SU-DHL-6 (cell line): ENCODE measurements at regions not wholly inside any gene's neighbourhood (a gene's known extent, or its start where the extent isn't known, plus 50 kb on each side); places are given as distances from the start of the nearest gene placed in this dataset.
"Not testable (repeated sequence)": the region's sequence is repeated elsewhere in the genome, so short reads cannot be mapped to it uniquely, and the experiment has no call there.

ENCODE experiments used
- H2AFZ ChIP-seq: fragments of 200-600 bp; sonication (generic); 2 replicates; pipeline ENCODE4 v1.6.1; 2014; ENCODE audit warnings: low read depth, mild to moderate bottlenecking, moderate library complexity, mixed read lengths, antibody characterized with exemption, low read length; ENCODE audit not compliant: severe bottlenecking
- H3F3A ChIP-seq: fragments of 200-600 bp; shearing (Covaris generic); 2 replicates; pipeline ENCODE4 v1.6.0; 2016; ENCODE audit warnings: antibody characterized with exemption, mild to moderate bottlenecking; ENCODE audit not compliant: insufficient read depth
- H3K27ac ChIP-seq: fragments of 200-600 bp; sonication (generic); 2 replicates; pipeline ENCODE4 v1.5.1; 2016; ENCODE audit warnings: low read depth, mild to moderate bottlenecking, low read length, moderate library complexity, mixed read lengths
- H3K27me3 ChIP-seq: fragments of 200-600 bp; sonication (generic), shearing (Covaris generic); 2 replicates; pipeline ENCODE4 v1.6.0; 2014; ENCODE audit warnings: mild to moderate bottlenecking, low read length
- H3K36me3 ChIP-seq: fragments of 200-600 bp; sonication (generic); 2 replicates; pipeline ENCODE4 v1.6.1; 2014; ENCODE audit warnings: mild to moderate bottlenecking, low read length, mixed read lengths
- H3K4me2 ChIP-seq: fragments of 300-600, 200-600 bp; shearing (Covaris generic), sonication (generic); 2 replicates; pipeline ENCODE4 v1.6.0; 2014; ENCODE audit warnings: low read length, low read depth, mild to moderate bottlenecking; ENCODE audit not compliant: poor library complexity, severe bottlenecking
- H3K4me3 ChIP-seq: fragments of 200-600 bp; sonication (generic); 2 replicates; pipeline ENCODE4 v1.5.1; 2014; ENCODE audit warnings: antibody characterized with exemption, low read length, mild to moderate bottlenecking, mixed read lengths; ENCODE audit not compliant: insufficient read depth, poor library complexity, severe bottlenecking
- H3K79me2 ChIP-seq: fragments of 200-600 bp; sonication (generic); 2 replicates; pipeline ENCODE4 v1.6.1; 2014; ENCODE audit warnings: mild to moderate bottlenecking, low read length, moderate library complexity; ENCODE audit not compliant: insufficient read depth
- H3K9ac ChIP-seq: fragments of 200-600 bp; sonication (generic); 2 replicates; pipeline ENCODE4 v1.7.0; 2014; ENCODE audit warnings: mild to moderate bottlenecking, low read length
- H3K9me2 ChIP-seq: fragments of 200-600 bp; sonication (generic); replicated peaks from 2 replicates; pipeline ENCODE4 v1.6.1; 2014; ENCODE audit warnings: low read length; ENCODE audit not compliant: insufficient read depth
- H3K9me3 ChIP-seq: fragments of 200-600 bp; sonication (generic); 2 replicates; pipeline ENCODE4 v1.6.1; 2014; ENCODE audit warnings: low read length, mixed read lengths; ENCODE audit not compliant: insufficient read depth
- H4K20me1 ChIP-seq: fragments of 200-600 bp; sonication (generic); 2 replicates; pipeline ENCODE4 v1.6.1; 2014; ENCODE audit warnings: low read depth, mild to moderate bottlenecking, antibody characterized with exemption, low read length, moderate library complexity, mixed read lengths
- TF ChIP-seq, protein P1 (sequence below): fragments of 200-600 bp; sonication (generic); IDR thresholded peaks from one replicate; pipeline ENCODE4 v1.5.1; 2017; ENCODE audit warnings: antibody characterized with exemption, mild to moderate bottlenecking, low read length, moderate library complexity; ENCODE audit not compliant: insufficient read depth, poor library complexity, severe bottlenecking

DNA sequence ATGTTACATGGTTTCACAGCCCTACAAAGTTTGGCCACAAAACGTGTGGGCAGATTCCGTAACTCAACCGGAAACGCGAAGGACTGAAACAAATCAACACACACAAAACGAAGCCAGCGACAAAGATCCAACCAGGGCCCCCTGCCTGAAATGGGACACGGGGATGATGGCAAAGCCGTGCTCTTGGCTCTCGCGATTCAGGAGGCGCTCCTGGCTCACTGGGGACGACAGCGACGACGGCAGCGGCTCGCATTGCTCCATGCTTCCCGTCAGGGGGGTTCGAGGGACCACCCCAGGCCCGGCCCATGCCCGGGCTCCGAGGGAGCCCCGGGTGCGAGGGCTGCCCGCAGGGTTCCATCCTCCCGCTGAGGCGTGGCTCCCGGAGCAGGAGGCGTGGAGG is 4786.8 kb upstream of the OR11H1 start:
- H3F3A ChIP-seq = no peaks in the 10 kb centered on the region
- H3K9ac ChIP-seq = no peak overlapping the region
- TF ChIP-seq, protein P1, sequence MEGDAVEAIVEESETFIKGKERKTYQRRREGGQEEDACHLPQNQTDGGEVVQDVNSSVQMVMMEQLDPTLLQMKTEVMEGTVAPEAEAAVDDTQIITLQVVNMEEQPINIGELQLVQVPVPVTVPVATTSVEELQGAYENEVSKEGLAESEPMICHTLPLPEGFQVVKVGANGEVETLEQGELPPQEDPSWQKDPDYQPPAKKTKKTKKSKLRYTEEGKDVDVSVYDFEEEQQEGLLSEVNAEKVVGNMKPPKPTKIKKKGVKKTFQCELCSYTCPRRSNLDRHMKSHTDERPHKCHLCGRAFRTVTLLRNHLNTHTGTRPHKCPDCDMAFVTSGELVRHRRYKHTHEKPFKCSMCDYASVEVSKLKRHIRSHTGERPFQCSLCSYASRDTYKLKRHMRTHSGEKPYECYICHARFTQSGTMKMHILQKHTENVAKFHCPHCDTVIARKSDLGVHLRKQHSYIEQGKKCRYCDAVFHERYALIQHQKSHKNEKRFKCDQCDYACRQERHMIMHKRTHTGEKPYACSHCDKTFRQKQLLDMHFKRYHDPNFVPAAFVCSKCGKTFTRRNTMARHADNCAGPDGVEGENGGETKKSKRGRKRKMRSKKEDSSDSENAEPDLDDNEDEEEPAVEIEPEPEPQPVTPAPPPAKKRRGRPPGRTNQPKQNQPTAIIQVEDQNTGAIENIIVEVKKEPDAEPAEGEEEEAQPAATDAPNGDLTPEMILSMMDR = no peak
- H3K36me3 ChIP-seq = no peaks in the 10 kb centered on the region
- H3K79me2 ChIP-seq = no peaks in the 10 kb centered on the region
- H3K27ac ChIP-seq = no peak overlapping the region
- H3K9me2 ChIP-seq = no peaks in the 10 kb centered on the region
- no peaks in the 10 kb centered on the region for H3K27me3 ChIP-seq
- no peaks in the 10 kb centered on the region for H4K20me1 ChIP-seq
- no peak overlapping the region for H3K4me3 ChIP-seq
- H2AFZ ChIP-seq = no peak overlapping the region
- no peak overlapping the region for H3K4me2 ChIP-seq
- H3K9me3 ChIP-seq = peaks cover 6% of the 10 kb centered on the region; the same call in 1 of the 2 replicates

DNA sequence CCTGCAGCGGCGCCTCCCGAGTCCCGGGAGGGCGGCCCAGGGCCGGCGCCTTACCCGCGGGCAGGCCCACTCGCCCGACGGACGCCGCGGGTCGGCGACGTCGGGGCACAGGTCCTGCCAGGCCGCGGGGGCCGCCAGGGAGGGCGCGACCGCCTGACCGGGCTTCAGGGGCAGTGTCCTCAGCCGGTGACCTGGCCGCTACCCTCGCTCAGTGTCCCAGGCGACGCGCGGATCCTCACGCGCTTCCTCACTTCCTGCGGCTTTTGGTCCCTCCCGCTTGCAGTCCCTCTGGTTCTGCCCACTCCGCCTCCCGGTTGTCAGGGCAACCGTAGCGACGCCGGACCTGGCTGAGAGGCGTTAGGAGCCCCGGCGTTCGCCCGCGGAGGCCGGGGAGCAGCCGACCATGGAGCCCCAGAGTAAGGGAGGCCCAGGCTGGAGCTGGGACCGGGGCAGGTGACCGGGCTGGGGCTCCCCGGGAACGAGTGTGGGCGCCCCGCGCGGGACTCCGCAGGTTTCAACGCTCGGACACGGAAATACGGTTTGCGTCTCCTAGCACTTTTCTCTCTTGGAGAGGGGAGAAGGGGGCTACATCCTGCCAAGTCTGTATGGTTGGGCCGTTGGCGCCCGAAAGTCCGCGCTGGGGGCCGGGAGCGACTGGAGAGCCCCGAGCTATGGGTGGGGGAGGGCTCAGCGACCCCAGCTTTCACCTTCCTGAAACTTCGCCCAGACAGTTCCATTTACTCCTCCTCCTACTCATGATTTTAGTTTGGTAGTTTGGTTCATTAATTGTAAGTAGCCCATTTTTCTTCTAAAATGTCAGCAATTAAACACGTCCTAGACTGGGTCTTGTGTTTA is 4786.0 kb upstream of the OR11H1 start:
- not testable (repeated sequence) for H3K9ac ChIP-seq, H3F3A ChIP-seq, H3K36me3 ChIP-seq, H2AFZ ChIP-seq, H3K27ac ChIP-seq, H4K20me1 ChIP-seq, H3K4me3 ChIP-seq, H3K4me2 ChIP-seq, H3K27me3 ChIP-seq, H3K9me3 ChIP-seq, H3K79me2 ChIP-seq, H3K9me2 ChIP-seq

DNA sequence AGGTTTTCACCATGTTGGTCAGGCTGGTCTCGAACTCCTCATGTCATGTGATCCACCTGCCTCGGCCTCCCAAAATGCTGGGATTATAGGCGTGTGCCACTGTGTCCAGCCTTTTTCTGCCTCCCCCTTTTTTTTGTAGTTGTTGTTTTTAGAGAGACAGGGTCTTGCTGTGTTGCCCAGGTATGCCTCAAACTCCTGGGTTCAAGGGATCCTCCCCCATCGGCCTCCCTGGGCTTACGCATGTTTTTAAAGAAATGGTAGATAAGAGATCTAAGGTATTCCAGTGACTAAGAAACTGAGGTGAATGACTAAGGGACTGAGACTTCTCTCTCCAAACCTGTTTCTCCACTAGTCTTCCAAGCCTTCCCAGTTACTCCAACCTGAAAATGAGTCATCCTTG is 4781.6 kb upstream of the OR11H1 start:
- not testable (repeated sequence) for H3K9ac ChIP-seq, H3F3A ChIP-seq, H3K4me3 ChIP-seq, H4K20me1 ChIP-seq, H3K36me3 ChIP-seq, H3K79me2 ChIP-seq, H2AFZ ChIP-seq, H3K27ac ChIP-seq, H3K27me3 ChIP-seq, H3K4me2 ChIP-seq, H3K9me2 ChIP-seq, H3K9me3 ChIP-seq

DNA sequence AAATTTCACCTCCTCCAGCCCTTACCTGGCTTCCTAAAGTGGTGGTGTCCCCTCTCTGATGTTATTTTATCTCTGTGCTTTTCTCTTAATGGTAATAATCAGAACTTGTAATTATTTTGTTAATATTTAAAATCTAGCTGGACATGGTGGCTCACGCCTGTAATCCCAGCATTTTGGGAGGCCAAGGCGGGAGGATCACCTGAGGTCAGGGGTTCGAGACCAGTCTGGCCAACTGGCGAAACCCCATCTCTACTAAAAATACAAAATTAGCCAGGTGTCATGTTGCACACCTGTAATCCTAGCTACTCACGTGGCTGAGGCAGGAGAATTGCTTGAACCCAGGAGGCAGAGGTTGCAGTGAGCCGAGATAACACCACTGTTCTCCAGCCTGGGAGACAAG is 4780.8 kb upstream of the OR11H1 start:
- not testable (repeated sequence) for H3K9me2 ChIP-seq, H3K27me3 ChIP-seq, H3K4me3 ChIP-seq, H4K20me1 ChIP-seq, H3K27ac ChIP-seq, H3K4me2 ChIP-seq, H3K36me3 ChIP-seq, H3K9ac ChIP-seq, H3F3A ChIP-seq, H3K9me3 ChIP-seq, H2AFZ ChIP-seq, H3K79me2 ChIP-seq

DNA sequence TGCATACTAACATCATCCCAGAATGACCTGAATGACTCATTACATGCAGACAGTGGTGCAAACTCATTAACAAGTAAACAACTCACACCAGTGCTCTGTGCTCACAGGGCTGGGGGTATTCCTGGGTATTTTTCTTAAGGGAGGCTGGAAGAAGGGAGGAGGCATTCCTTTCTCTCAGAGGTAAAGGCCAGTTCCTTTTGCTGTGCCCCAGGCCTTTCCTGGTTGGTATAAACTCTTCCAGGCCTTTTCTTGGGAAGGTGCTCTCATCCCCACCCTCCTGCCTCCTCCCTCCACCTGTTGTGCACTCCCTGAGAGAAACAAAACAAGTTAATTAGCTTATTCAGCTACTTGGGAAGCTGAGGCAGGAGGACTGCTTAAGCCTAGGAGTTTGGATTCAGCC is 4779.2 kb upstream of the OR11H1 start:
- H3K9me3 ChIP-seq = peaks cover 10% of the 10 kb centered on the region; the same call in 1 of the 2 replicates
- H4K20me1 ChIP-seq, H3K79me2 ChIP-seq, H3K4me2 ChIP-seq, H3K27me3 ChIP-seq, H3F3A ChIP-seq, H3K36me3 ChIP-seq, H3K27ac ChIP-seq, H3K9me2 ChIP-seq, H2AFZ ChIP-seq, H3K9ac ChIP-seq, H3K4me3 ChIP-seq: not testable (repeated sequence)

DNA sequence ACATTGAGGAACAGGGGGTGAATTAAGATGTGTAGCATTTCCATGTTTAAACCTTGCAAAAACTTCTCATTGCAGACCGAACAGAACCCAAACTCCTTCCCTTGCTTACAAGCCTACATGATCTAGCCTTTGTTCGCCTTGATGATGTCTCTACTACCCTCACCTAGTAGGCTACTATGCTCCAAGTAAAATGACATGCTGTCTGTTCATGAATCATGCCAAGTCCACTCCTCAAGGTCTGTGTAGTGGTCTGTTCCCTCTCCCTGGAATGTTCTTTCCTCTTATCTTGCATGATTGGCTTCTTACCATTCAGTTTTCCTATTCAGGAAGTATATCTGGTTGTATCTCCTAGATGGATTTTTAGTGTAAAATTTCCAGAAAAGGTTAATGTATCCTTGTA is 4778.6 kb upstream of the OR11H1 start:
- not testable (repeated sequence) for H3F3A ChIP-seq, H3K9ac ChIP-seq, H3K79me2 ChIP-seq, H3K27me3 ChIP-seq, H2AFZ ChIP-seq, H3K36me3 ChIP-seq, H3K9me2 ChIP-seq, H4K20me1 ChIP-seq, H3K27ac ChIP-seq, H3K4me3 ChIP-seq, H3K4me2 ChIP-seq
- H3K9me3 ChIP-seq = peaks cover 12% of the 10 kb centered on the region; the same call in 1 of the 2 replicates

DNA sequence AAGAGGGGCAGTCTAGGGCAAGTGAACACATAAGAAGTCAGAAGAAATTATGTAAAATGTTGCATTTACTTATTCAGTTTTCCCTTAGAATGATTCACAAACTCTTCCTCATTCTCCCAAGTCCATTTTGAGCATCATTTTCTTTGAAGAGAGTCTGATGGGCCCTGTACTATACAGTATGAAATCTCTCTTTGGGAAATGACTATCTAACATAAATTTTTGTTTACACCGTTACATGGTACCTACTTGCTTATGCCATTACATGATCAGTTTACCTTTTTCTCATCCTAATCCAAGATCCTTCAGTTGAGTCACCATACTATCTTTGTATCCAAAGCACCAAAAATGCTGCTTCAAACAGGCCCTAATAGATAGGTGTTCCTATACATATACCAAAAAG is 4774.4 kb upstream of the OR11H1 start:
- H3K79me2 ChIP-seq, H2AFZ ChIP-seq, H3K27ac ChIP-seq, H3K9ac ChIP-seq, H3K4me2 ChIP-seq, H4K20me1 ChIP-seq, H3K9me2 ChIP-seq, H3K36me3 ChIP-seq, H3K4me3 ChIP-seq, H3K27me3 ChIP-seq, H3F3A ChIP-seq: not testable (repeated sequence)
- H3K9me3 ChIP-seq = peaks cover 16% of the 10 kb centered on the region; the same call in 1 of the 2 replicates
